ENCODE measurements at regions not wholly inside any gene's neighbourhood (a gene's known extent, or its start where the extent isn't known, plus 50 kb on each side); places are given as distances from the start of the nearest gene placed in this dataset.

- H3K27me3 ChIP-seq = no peaks in the 10 kb centered on the region
- H3K27ac ChIP-seq = no peak overlapping the region
- H3K36me3 ChIP-seq = no peaks in the 10 kb centered on the region
- H3K9me3 ChIP-seq = no peaks in the 10 kb centered on the region
- intact Hi-C loops (cut with DNase I; ENCODE audit: low total_unique reads) = no loop called here
- DNase-seq (ENCODE audit: low spot score in 2 of 2) = no peak
- TF ChIP-seq POLR2A (IDR thresholded peaks at IDR 0.05) (no peak), POLR2AphosphoS5 (IDR thresholded peaks at IDR 0.05) (no peak)
- no peak overlapping the region for H3K4me3 ChIP-seq
- no peaks in the 10 kb centered on the region for H3K4me1 ChIP-seq
These were observed 890.8 kb upstream of the MAP3K7 start for GRCh38 chr6:91477688-91478087.

- Histone ChIP-seq H3K27me3 (no peaks in the 10 kb centered on the region), H3K9me3 (no peaks in the 10 kb centered on the region), H3K4me1 (no peaks in the 10 kb centered on the region), H3K36me3 (no peaks in the 10 kb centered on the region), H3K4me3 (no peak overlapping the region), H3K27ac (no peak overlapping the region)
- no peak for DNase-seq (ENCODE audit: low spot score in 2 of 2)
- no peak for TF ChIP-seq POLR2AphosphoS5 (IDR thresholded peaks at IDR 0.05)
- no peak for TF ChIP-seq CTCF (IDR thresholded peaks at IDR 0.05)
- TF ChIP-seq POLR2A (IDR thresholded peaks at IDR 0.05) = no peak
- intact Hi-C loops (cut with DNase I; ENCODE audit: low total_unique reads) = no loop called here
These were observed 889.1 kb upstream of the MAP3K7 start for GRCh38 chr6:91476000-91476399.

- Histone ChIP-seq H3K27me3 (no peaks in the 10 kb centered on the region), H3K4me1 (no peaks in the 10 kb centered on the region), H3K36me3 (no peaks in the 10 kb centered on the region), H3K9me3 (no peaks in the 10 kb centered on the region), H3K27ac (no peak overlapping the region), H3K4me3 (no peak overlapping the region)
- intact Hi-C loops (cut with DNase I; ENCODE audit: low total_unique reads) = no loop called here
- TF ChIP-seq POLR2A (IDR thresholded peaks at IDR 0.05) = no peak
- no peak for TF ChIP-seq CTCF (IDR thresholded peaks at IDR 0.05)
- no peak for TF ChIP-seq POLR2AphosphoS5 (IDR thresholded peaks at IDR 0.05)
- DNase-seq (ENCODE audit: low spot score in 2 of 2) = no peak
These were observed 878.5 kb upstream of the MAP3K7 start for GRCh38 chr6:91465393-91465792.

- no peak for DNase-seq (ENCODE audit: low spot score in 2 of 2)
- no peak overlapping the region for H3K27ac ChIP-seq
- TF ChIP-seq CTCF (IDR thresholded peaks at IDR 0.05) (no peak), POLR2AphosphoS5 (IDR thresholded peaks at IDR 0.05) (no peak), POLR2A (IDR thresholded peaks at IDR 0.05) (no peak)
- no peaks in the 10 kb centered on the region for H3K36me3 ChIP-seq
- no peak overlapping the region for H3K4me3 ChIP-seq
- no peaks in the 10 kb centered on the region for H3K9me3 ChIP-seq
- no peaks in the 10 kb centered on the region for H3K4me1 ChIP-seq
- intact Hi-C loops (cut with DNase I; ENCODE audit: low total_unique reads) = no loop called here
- no peaks in the 10 kb centered on the region for H3K27me3 ChIP-seq
These were observed 877.8 kb upstream of the MAP3K7 start for GRCh38 chr6:91464718-91465117.

GRCh38 chr6:91464201-91464600 is 877.3 kb upstream of the MAP3K7 start:
- no peak overlapping the region for H3K4me3 ChIP-seq
- no peak for DNase-seq (ENCODE audit: low spot score in 2 of 2)
- no peaks in the 10 kb centered on the region for H3K4me1 ChIP-seq
- H3K9me3 ChIP-seq = no peaks in the 10 kb centered on the region
- TF ChIP-seq CTCF (IDR thresholded peaks at IDR 0.05) = no peak
- no peak for TF ChIP-seq POLR2AphosphoS5 (IDR thresholded peaks at IDR 0.05)
- no peak for TF ChIP-seq POLR2A (IDR thresholded peaks at IDR 0.05)
- intact Hi-C loops (cut with DNase I; ENCODE audit: low total_unique reads) = no loop called here
- H3K36me3 ChIP-seq = no peaks in the 10 kb centered on the region
- H3K27me3 ChIP-seq = no peaks in the 10 kb centered on the region
- no peak overlapping the region for H3K27ac ChIP-seq

- no peak overlapping the region for H3K27ac ChIP-seq
- no peak for DNase-seq (ENCODE audit: low spot score in 2 of 2)
- H3K9me3 ChIP-seq = no peaks in the 10 kb centered on the region
- H3K36me3 ChIP-seq = no peaks in the 10 kb centered on the region
- TF ChIP-seq CTCF (IDR thresholded peaks at IDR 0.05) (no peak), POLR2A (IDR thresholded peaks at IDR 0.05) (no peak), POLR2AphosphoS5 (IDR thresholded peaks at IDR 0.05) (no peak)
- intact Hi-C loops (cut with DNase I; ENCODE audit: low total_unique reads) = no loop called here
- H3K4me1 ChIP-seq = no peaks in the 10 kb centered on the region
- no peaks in the 10 kb centered on the region for H3K27me3 ChIP-seq
- no peak overlapping the region for H3K4me3 ChIP-seq
These were observed 875.4 kb upstream of the MAP3K7 start for GRCh38 chr6:91462241-91462640.

Measured in breast epithelium (tissue), 4 donors.